NB4 (cell line): ENCODE measurements at regions not wholly inside any gene's neighbourhood (a gene's known extent, or its start where the extent isn't known, plus 50 kb on each side); places are given as distances from the start of the nearest gene placed in this dataset.

Source experiments
- POLR2A ChIP-seq: IDR thresholded peaks from 2 replicates; pipeline ENCODE4 v1.6.1; 2011; ENCODE audit warnings: mild to moderate bottlenecking; ENCODE audit not compliant: insufficient read length; ENCODE audit errors: extremely low read depth
- TF ChIP-seq, protein P1 (sequence below): IDR thresholded peaks from one replicate; pipeline ENCODE4 v1.5.1; 2012; ENCODE audit warnings: low read depth, low read length

DNA sequence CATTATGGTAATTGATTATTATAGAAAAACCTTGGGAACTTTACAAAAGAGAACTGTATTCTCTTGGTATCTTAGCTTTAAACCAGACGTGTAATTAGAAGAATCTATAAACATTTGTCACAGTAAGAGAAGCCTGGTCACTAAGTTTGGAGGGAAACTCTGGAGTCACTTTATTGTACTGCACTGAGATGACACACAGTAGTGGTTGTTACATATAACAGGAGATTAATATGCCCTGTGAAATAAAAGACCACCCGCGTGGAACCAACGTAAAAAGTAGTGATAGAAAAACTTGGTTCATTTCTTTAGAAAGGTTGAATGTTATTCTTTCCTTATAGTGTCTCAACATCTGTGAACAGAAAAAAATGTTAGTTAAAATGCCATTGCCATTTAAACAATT lies 416.1 kb downstream of the MDFIC start:
- TF ChIP-seq, protein P1, sequence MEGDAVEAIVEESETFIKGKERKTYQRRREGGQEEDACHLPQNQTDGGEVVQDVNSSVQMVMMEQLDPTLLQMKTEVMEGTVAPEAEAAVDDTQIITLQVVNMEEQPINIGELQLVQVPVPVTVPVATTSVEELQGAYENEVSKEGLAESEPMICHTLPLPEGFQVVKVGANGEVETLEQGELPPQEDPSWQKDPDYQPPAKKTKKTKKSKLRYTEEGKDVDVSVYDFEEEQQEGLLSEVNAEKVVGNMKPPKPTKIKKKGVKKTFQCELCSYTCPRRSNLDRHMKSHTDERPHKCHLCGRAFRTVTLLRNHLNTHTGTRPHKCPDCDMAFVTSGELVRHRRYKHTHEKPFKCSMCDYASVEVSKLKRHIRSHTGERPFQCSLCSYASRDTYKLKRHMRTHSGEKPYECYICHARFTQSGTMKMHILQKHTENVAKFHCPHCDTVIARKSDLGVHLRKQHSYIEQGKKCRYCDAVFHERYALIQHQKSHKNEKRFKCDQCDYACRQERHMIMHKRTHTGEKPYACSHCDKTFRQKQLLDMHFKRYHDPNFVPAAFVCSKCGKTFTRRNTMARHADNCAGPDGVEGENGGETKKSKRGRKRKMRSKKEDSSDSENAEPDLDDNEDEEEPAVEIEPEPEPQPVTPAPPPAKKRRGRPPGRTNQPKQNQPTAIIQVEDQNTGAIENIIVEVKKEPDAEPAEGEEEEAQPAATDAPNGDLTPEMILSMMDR: no peak
- no peak for TF ChIP-seq POLR2A
